Breast epithelium (tissue), 4 donors: ENCODE measurements at regions not wholly inside any gene's neighbourhood (a gene's known extent, or its start where the extent isn't known, plus 50 kb on each side); places are given as distances from the start of the nearest gene placed in this dataset.

Experiments
- DNase-seq, 2 donors: peaks; one replicate each; pipeline ENCODE4 v3.0.0-alpha.2; 2019; ENCODE audit warnings: low spot score in 2 of 2
- H3K27ac ChIP-seq, 2 donors: fragments of 200-600 bp; sonication (generic) in 1 of 2; one replicate each; pipeline ENCODE4 v1.5.1; 2016 to 2019; ENCODE audit warnings: mild to moderate bottlenecking in 1 of 2
- H3K27me3 ChIP-seq, 2 donors: fragments of 200-600 bp; sonication (generic) in 1 of 2; one replicate each; pipeline versions ENCODE4 v1.5.1 to v1.6.0; 2017 to 2019; ENCODE audit warnings: control low read depth in 1 of 2, mild to moderate bottlenecking in 1 of 2
- H3K36me3 ChIP-seq: fragments of 200-600 bp; one replicate; pipeline ENCODE4 v1.5.1; 2019
- H3K4me1 ChIP-seq, 2 donors: fragments of 200-600 bp; sonication (generic); one replicate each; pipeline ENCODE4 v1.5.1; 2016 to 2019; ENCODE audit warnings: control low read depth in 1 of 2
- H3K4me3 ChIP-seq, 3 donors: fragments of 200-600 bp; sonication (generic); 1 replicate in 2 of 3; 2 replicates in 1 of 3; pipeline ENCODE4 v1.5.1; 2016 to 2019; ENCODE audit warnings: mild to moderate bottlenecking in 3 of 3, moderate library complexity in 2 of 3
- H3K9me3 ChIP-seq, 2 donors: fragments of 200-600 bp; sonication (generic) in 1 of 2; one replicate each; pipeline ENCODE4 v1.5.1; 2016 to 2019; ENCODE audit warnings: control low read depth in 1 of 2
- POLR2A ChIP-seq: fragments of 450-650 bp; IDR thresholded peaks from one replicate; pipeline ENCODE4 v1.6.1; 2016; ENCODE audit warnings: antibody characterized with exemption, mild to moderate bottlenecking, moderate library complexity
- POLR2AphosphoS5 ChIP-seq, 3 donors: sonication (generic); formaldehyde crosslinking; IDR thresholded peaks; one replicate each; pipeline ENCODE4 v1.6.1; 2017; ENCODE audit warnings: antibody characterized with exemption in 3 of 3
- intact Hi-C: fragments of 100-400 bp; cut with DNase I; formaldehyde crosslinking; loops from one replicate; pipeline ENCODE4 v1.15.1; 2023; ENCODE audit warnings: low total_unique reads
- TF ChIP-seq, protein P1 (sequence below), 3 donors: fragments of 450-650 bp; IDR thresholded peaks; one replicate each; pipeline ENCODE4 v1.5.1; 2016 to 2017; ENCODE audit warnings: antibody characterized with exemption in 3 of 3, mild to moderate bottlenecking in 3 of 3, moderate library complexity in 3 of 3

- no peaks in the 10 kb centered on the region for H3K9me3 ChIP-seq
- intact Hi-C loops = no loop called here
- H3K4me1 ChIP-seq = no peaks in the 10 kb centered on the region
- no peaks in the 10 kb centered on the region for H3K36me3 ChIP-seq
- H3K27me3 ChIP-seq = no peaks in the 10 kb centered on the region
- no peak for TF ChIP-seq POLR2A
- TF ChIP-seq, protein P1, sequence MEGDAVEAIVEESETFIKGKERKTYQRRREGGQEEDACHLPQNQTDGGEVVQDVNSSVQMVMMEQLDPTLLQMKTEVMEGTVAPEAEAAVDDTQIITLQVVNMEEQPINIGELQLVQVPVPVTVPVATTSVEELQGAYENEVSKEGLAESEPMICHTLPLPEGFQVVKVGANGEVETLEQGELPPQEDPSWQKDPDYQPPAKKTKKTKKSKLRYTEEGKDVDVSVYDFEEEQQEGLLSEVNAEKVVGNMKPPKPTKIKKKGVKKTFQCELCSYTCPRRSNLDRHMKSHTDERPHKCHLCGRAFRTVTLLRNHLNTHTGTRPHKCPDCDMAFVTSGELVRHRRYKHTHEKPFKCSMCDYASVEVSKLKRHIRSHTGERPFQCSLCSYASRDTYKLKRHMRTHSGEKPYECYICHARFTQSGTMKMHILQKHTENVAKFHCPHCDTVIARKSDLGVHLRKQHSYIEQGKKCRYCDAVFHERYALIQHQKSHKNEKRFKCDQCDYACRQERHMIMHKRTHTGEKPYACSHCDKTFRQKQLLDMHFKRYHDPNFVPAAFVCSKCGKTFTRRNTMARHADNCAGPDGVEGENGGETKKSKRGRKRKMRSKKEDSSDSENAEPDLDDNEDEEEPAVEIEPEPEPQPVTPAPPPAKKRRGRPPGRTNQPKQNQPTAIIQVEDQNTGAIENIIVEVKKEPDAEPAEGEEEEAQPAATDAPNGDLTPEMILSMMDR (IDR thresholded peaks at IDR 0.05) = no peak
- no peak overlapping the region for H3K27ac ChIP-seq
- no peak for DNase-seq
- no peak overlapping the region for H3K4me3 ChIP-seq
Measured at GRCh38 chr20:40159276-40159675, 529.8 kb downstream of the MAFB start.

GRCh38 chr20:40156600-40157317 lies 532.3 kb downstream of the MAFB start:
- no peak overlapping the region for H3K27ac ChIP-seq
- no peaks in the 10 kb centered on the region for H3K9me3 ChIP-seq
- no peaks in the 10 kb centered on the region for H3K27me3 ChIP-seq
- no peak for DNase-seq
- intact Hi-C loops = no loop called here
- no peaks in the 10 kb centered on the region for H3K4me1 ChIP-seq
- H3K4me3 ChIP-seq = no peak overlapping the region
- H3K36me3 ChIP-seq = no peaks in the 10 kb centered on the region
- TF ChIP-seq, protein P1 (IDR thresholded peaks at IDR 0.05) = no peak

GRCh38 chr20:40154514-40154913 lies 534.5 kb downstream of the MAFB start:
- Histone ChIP-seq H3K9me3 (no peaks in the 10 kb centered on the region), H3K4me3 (no peak overlapping the region), H3K4me1 (no peaks in the 10 kb centered on the region), H3K36me3 (no peaks in the 10 kb centered on the region), H3K27ac (no peak overlapping the region), H3K27me3 (no peaks in the 10 kb centered on the region)
- TF ChIP-seq, protein P1 (IDR thresholded peaks at IDR 0.05) = no peak
- TF ChIP-seq POLR2A = no peak
- TF ChIP-seq POLR2AphosphoS5 (IDR thresholded peaks at IDR 0.05) = no peak
- no peak for DNase-seq
- intact Hi-C loops = no loop called here

DNA sequence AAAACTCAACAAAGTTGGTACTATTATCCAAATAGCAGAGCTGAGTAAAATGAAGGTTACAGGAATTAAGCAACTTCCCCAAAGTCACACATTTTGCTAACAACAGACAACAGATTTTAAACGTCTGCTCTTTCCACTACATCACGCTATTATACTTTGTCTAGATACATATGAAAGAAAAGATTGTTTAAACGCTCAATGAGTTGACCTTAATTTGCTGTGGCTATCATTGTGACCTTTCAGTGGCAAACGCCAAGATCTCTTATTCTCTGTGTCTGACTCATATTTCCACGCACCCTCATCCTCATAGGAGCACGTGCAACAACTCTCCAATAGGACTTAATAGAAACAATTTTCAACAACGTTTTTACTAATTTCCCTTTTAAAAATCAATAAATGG lies 540.1 kb downstream of the MAFB start:
- DNase-seq = no peak
- no peak for TF ChIP-seq POLR2AphosphoS5 (IDR thresholded peaks at IDR 0.05)
- TF ChIP-seq POLR2A = no peak
- TF ChIP-seq, protein P1 (IDR thresholded peaks at IDR 0.05) = no peak
- Histone ChIP-seq H3K27ac (no peak overlapping the region), H3K36me3 (no peaks in the 10 kb centered on the region), H3K4me1 (no peaks in the 10 kb centered on the region), H3K27me3 (no peaks in the 10 kb centered on the region), H3K4me3 (no peak overlapping the region), H3K9me3 (no peaks in the 10 kb centered on the region)
- intact Hi-C loops = no loop called here

DNA sequence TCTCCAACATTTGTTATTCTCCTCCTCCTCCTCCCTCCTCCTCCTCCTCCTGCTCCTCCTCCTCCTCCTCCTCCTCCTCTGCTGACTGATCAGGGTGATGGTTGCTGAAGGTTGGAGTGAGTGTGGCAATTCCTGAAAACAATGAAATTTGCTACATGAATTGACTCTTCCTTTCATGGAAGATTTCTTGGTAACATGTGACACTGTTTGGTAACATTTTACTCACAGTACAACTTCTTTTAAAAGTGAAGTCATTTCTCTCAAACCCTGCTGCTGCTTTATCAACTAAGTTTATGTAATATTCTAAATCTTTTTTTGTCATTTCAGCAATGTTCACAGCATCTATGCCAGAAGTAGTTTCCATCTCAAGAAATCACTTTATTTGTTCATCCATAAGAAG lies 543.0 kb downstream of the MAFB start:
- TF ChIP-seq POLR2AphosphoS5 (IDR thresholded peaks at IDR 0.05) = no peak
- TF ChIP-seq, protein P1 (IDR thresholded peaks at IDR 0.05) = no peak
- TF ChIP-seq POLR2A = no peak
- H3K27me3 ChIP-seq = no peaks in the 10 kb centered on the region
- intact Hi-C loops = no loop called here
- no peaks in the 10 kb centered on the region for H3K36me3 ChIP-seq
- H3K27ac ChIP-seq = no peak overlapping the region
- no peak for DNase-seq
- H3K4me1 ChIP-seq = no peaks in the 10 kb centered on the region
- H3K4me3 ChIP-seq = no peak overlapping the region
- H3K9me3 ChIP-seq = no peaks in the 10 kb centered on the region
